ENCODE measurements at regions not wholly inside any gene's neighbourhood (a gene's known extent, or its start where the extent isn't known, plus 50 kb on each side); places are given as distances from the start of the nearest gene placed in this dataset.
"Not testable (repeated sequence)": the region's sequence is repeated elsewhere in the genome, so short reads cannot be mapped to it uniquely, and the experiment has no call there.

- DNase-seq (ENCODE audit: low read depth) = no peak
Observed at GRCh38 chr7:10471280-10472058, 502.2 kb upstream of the PHF14 start.

GRCh38 chr7:10472115-10472514 is 501.6 kb upstream of the PHF14 start:
- DNase-seq (ENCODE audit: low read depth) = no peak

- no peak for DNase-seq (ENCODE audit: low read depth)
Observed at GRCh38 chr7:10473569-10473968, 500.1 kb upstream of the PHF14 start.

GRCh38 chr7:10474048-10474447 is 499.6 kb upstream of the PHF14 start:
- DNase-seq (ENCODE audit: low read depth) = no peak

- no peak for DNase-seq (ENCODE audit: low read depth)
Observed at GRCh38 chr7:10475940-10476641, 497.6 kb upstream of the PHF14 start.

GRCh38 chr7:10476642-10477041 is 497.0 kb upstream of the PHF14 start:
- DNase-seq (ENCODE audit: low read depth) = no peak

GRCh38 chr7:10483671-10484070 is 490.0 kb upstream of the PHF14 start:
- no peak for DNase-seq (ENCODE audit: low read depth)

- no peak for DNase-seq (ENCODE audit: low read depth)
Observed at GRCh38 chr7:10484767-10485166, 488.9 kb upstream of the PHF14 start.

GRCh38 chr7:10501206-10501884 is 472.3 kb upstream of the PHF14 start:
- not testable (repeated sequence) for DNase-seq (ENCODE audit: low read depth)

- DNase-seq (ENCODE audit: low read depth) = no peak
Observed at GRCh38 chr7:10507032-10507431, 466.6 kb upstream of the PHF14 start.

- no peak for DNase-seq (ENCODE audit: low read depth)
Observed at GRCh38 chr7:10521306-10521705, 452.4 kb upstream of the PHF14 start.

- DNase-seq (ENCODE audit: low read depth) = not testable (repeated sequence)
Observed at GRCh38 chr7:10533429-10533828, 440.2 kb upstream of the PHF14 start.

- no peak for DNase-seq (ENCODE audit: low read depth)
Observed at GRCh38 chr7:10536561-10536960, 437.1 kb upstream of the PHF14 start.

GRCh38 chr7:10537764-10538163 is 435.9 kb upstream of the PHF14 start:
- DNase-seq (ENCODE audit: low read depth) = no peak

- DNase-seq (ENCODE audit: low read depth) = no peak
Observed at GRCh38 chr7:10557375-10557774, 416.3 kb upstream of the PHF14 start.

GRCh38 chr7:10560497-10560896 is 413.2 kb upstream of the PHF14 start:
- DNase-seq (ENCODE audit: low read depth) = no peak

GRCh38 chr7:10568891-10569290 is 404.8 kb upstream of the PHF14 start:
- no peak for DNase-seq (ENCODE audit: low read depth)

- DNase-seq (ENCODE audit: low read depth) = no peak
Observed at GRCh38 chr7:10571759-10572158, 401.9 kb upstream of the PHF14 start.

GRCh38 chr7:10577866-10578374 is 395.8 kb upstream of the PHF14 start:
- no peak for DNase-seq (ENCODE audit: low read depth)

GRCh38 chr7:10579561-10579960 is 394.1 kb upstream of the PHF14 start:
- no peak for DNase-seq (ENCODE audit: low read depth)

GRCh38 chr7:10584886-10585285 is 388.8 kb upstream of the PHF14 start:
- DNase-seq (ENCODE audit: low read depth) = no peak

GRCh38 chr7:10588084-10588483 is 385.6 kb upstream of the PHF14 start:
- no peak for DNase-seq (ENCODE audit: low read depth)

GRCh38 chr7:10592604-10593003 is 381.1 kb upstream of the PHF14 start:
- DNase-seq (ENCODE audit: low read depth) = no peak

All from stimulated activated CD4-positive, alpha-beta T cell treated with anti-CD3 and anti-CD28 coated beads, Interleukin-2, amount 100 ng/mL, for 4 hours (primary cell).